GM12878 (cell line): ENCODE measurements at regions not wholly inside any gene's neighbourhood (a gene's known extent, or its start where the extent isn't known, plus 50 kb on each side); places are given as distances from the start of the nearest gene placed in this dataset.

Experiments
- ATAC-seq: fragments of 200-7000 bp; cut with Tn5 transposase; 3 replicates; pipeline ENCODE4 v1.9.1; 2020; ENCODE audit warnings: mild to moderate bottlenecking, moderate library complexity
- BruUV-seq: library from RNA; stranded (reverse); fragments of 400-500 nt; replicated peaks from 2 replicates; lab custom pipeline; 2021; lab: Mats Ljungman, UMichigan
- CTCF ChIA-PET: fragments of 300-600 bp; sonication (Branson Sonifier 250); formaldehyde crosslinking; extraction: SDS; loops from one replicate; lab custom pipeline; 2021; ENCODE audit warnings: inconsistent platforms; lab: Yijun Ruan, JAX
- POLR2A ChIA-PET: fragments of 350-600 bp; formaldehyde crosslinking; extraction: SDS; loops from one replicate; lab custom pipeline; 2021; ENCODE audit warnings: inconsistent platforms; lab: Charles Lee
- RAD21 ChIA-PET: fragments of 300-600 bp; sonication (Branson Sonifier 250); formaldehyde crosslinking; loops from one replicate; lab custom pipeline; 2023; ENCODE audit warnings: antibody characterized with exemption; ENCODE audit not compliant: unreplicated experiment; lab: Charles Lee
- SMC1A ChIA-PET: fragments of 300-600 bp; sonication (Branson Sonifier 250); formaldehyde crosslinking; loops from one replicate; lab custom pipeline; 2023; ENCODE audit not compliant: unreplicated experiment, uncharacterized antibody; lab: Charles Lee
- DNase-seq: peaks from one replicate; pipeline ENCODE4 v3.0.0-alpha.2; 2011; ENCODE audit warnings: low read depth, low spot score
- FAIRE-seq: peaks from 3 replicates; lab custom pipeline; 2011; peaks lifted over from hg19 to GRCh38; lab: Jason Lieb, UNC
- H2AFZ ChIP-seq: 2 replicates; pipeline ENCODE4 v1.6.0; 2011; ENCODE audit warnings: low read depth, low read length, control low read depth; ENCODE audit not compliant: control insufficient read depth
- H3K27ac ChIP-seq: 2 replicates; pipeline ENCODE4 v1.5.1; 2011; ENCODE audit warnings: control low read depth; ENCODE audit not compliant: control insufficient read depth, insufficient read depth
- H3K27me3 ChIP-seq, 2 experiments: replicated peaks in 1 of 2; 2 replicates each; pipeline versions ENCODE4 v1.6.0 to v1.6.1; 2011; ENCODE audit warnings: low read length in 1 of 2; ENCODE audit not compliant: control insufficient read depth in 2 of 2, insufficient read depth in 2 of 2
- H3K36me3 ChIP-seq, 2 experiments: 2 replicates each; pipeline ENCODE4 v1.5.1; 2011; ENCODE audit warnings: low read length in 1 of 2; ENCODE audit not compliant: control insufficient read depth in 2 of 2, insufficient read depth in 2 of 2
- H3K4me1 ChIP-seq: 2 replicates; pipeline ENCODE4 v1.6.1; 2011; ENCODE audit warnings: mild to moderate bottlenecking, low read length, moderate library complexity, mixed read lengths; ENCODE audit not compliant: control insufficient read depth, insufficient read depth
- H3K4me2 ChIP-seq: 2 replicates; pipeline ENCODE4 v1.6.0; 2011; ENCODE audit warnings: control low read depth; ENCODE audit not compliant: control insufficient read depth, insufficient read depth
- H3K4me3 ChIP-seq: fragments of 200-600 bp; sonication (generic); 2 replicates; pipeline ENCODE4 v1.5.1; 2016
- H3K79me2 ChIP-seq: 2 replicates; pipeline ENCODE4 v1.6.0; 2011; ENCODE audit warnings: low read length; ENCODE audit not compliant: control insufficient read depth, insufficient read depth
- H3K9ac ChIP-seq: 2 replicates; pipeline ENCODE4 v1.8.0; 2011; ENCODE audit warnings: low read length, control low read depth, mixed read lengths; ENCODE audit not compliant: control insufficient read depth, insufficient read depth
- H3K9me3 ChIP-seq: replicated peaks from 3 replicates; pipeline ENCODE4 v1.5.1; 2011; ENCODE audit warnings: mild to moderate bottlenecking, low read length; ENCODE audit not compliant: control insufficient read depth, insufficient read depth
- H4K20me1 ChIP-seq: 2 replicates; pipeline ENCODE4 v1.6.0; 2011; ENCODE audit not compliant: control insufficient read depth, insufficient read depth
- ATF7 ChIP-seq: fragments of 450-650 bp; IDR thresholded peaks from 2 replicates; pipeline ENCODE4 v1.6.1; 2016; ENCODE audit warnings: low read depth, mild to moderate bottlenecking
- BCL3 ChIP-seq: IDR thresholded peaks from 2 replicates; pipeline ENCODE4 v1.6.1; 2011; ENCODE audit warnings: borderline replicate concordance, low read depth, mild to moderate bottlenecking, moderate library complexity, low read length; ENCODE audit not compliant: insufficient read depth, poor library complexity, severe bottlenecking
- BRCA1 ChIP-seq: IDR thresholded peaks from 2 replicates; pipeline ENCODE4 v1.6.1; 2011; ENCODE audit warnings: low read depth, low read length, improper control_type of control experiment
- CUX1 ChIP-seq: IDR thresholded peaks from 2 replicates; pipeline ENCODE4 v1.6.1; 2012; ENCODE audit warnings: improper control_type of control experiment, low read depth, low read length; ENCODE audit not compliant: insufficient replicate concordance
- KAT2A ChIP-seq: conservative IDR thresholded peaks from 2 replicates; pipeline ENCODE4 v1.6.1; 2011; ENCODE audit warnings: low read depth, low read length; ENCODE audit not compliant: control insufficient read depth
- MEF2A ChIP-seq: IDR thresholded peaks from 2 replicates; pipeline ENCODE4 v1.6.1; 2011; ENCODE audit warnings: low read depth, mild to moderate bottlenecking, low read length, moderate library complexity; ENCODE audit not compliant: insufficient read depth
- NBN ChIP-seq: fragments of 450-650 bp; IDR thresholded peaks from 2 replicates; pipeline ENCODE4 v1.6.1; 2016
- NR2F1 ChIP-seq: fragments of 450-650 bp; conservative IDR thresholded peaks from 2 replicates; pipeline ENCODE4 v1.6.1; 2017; ENCODE audit warnings: mild to moderate bottlenecking
- PBX3 ChIP-seq: IDR thresholded peaks from 2 replicates; pipeline ENCODE4 v1.6.1; 2011; ENCODE audit warnings: mild to moderate bottlenecking, low read depth, low read length, moderate library complexity; ENCODE audit not compliant: insufficient replicate concordance
- RCOR1 ChIP-seq: conservative IDR thresholded peaks from 2 replicates; pipeline ENCODE4 v1.6.1; 2012; ENCODE audit warnings: low read depth, low read length, improper control_type of control experiment
- SIX5 ChIP-seq: IDR thresholded peaks from 2 replicates; pipeline ENCODE4 v1.6.1; 2011; ENCODE audit warnings: mild to moderate bottlenecking, low read depth, low read length, moderate library complexity; ENCODE audit not compliant: severe bottlenecking
- SKIL ChIP-seq: fragments of 450-650 bp; IDR thresholded peaks from 2 replicates; pipeline ENCODE4 v1.6.1; 2017; ENCODE audit warnings: mild to moderate bottlenecking, low read depth, inconsistent platforms; ENCODE audit not compliant: poor library complexity, severe bottlenecking
- USF1 ChIP-seq: IDR thresholded peaks from 2 replicates; pipeline ENCODE4 v1.6.1; 2011; ENCODE audit warnings: borderline replicate concordance, low read depth, mild to moderate bottlenecking, moderate library complexity, mixed read lengths, low read length; ENCODE audit not compliant: insufficient read depth; ENCODE audit errors: extremely low read length
- WGBS: methylation state at CpG from one replicate; pipeline ENCODE4 v1.1.6; 2016; ENCODE audit warnings: low lambda C conversion rate; ENCODE audit not compliant: insufficient replicate concordance, insufficient coverage; ENCODE audit errors: missing lambda C conversion rate; 5-methylcytosine and 5-hydroxymethylcytosine counted together
- in situ Hi-C: fragments of 300-500 bp; cut with MboI; formaldehyde crosslinking; loops from 9 replicates; pipeline ENCODE4 v1.14.3; 2018; ENCODE audit warnings: mixed read lengths
- intact Hi-C: fragments of 100-400 bp; cut with micrococcal nuclease; formaldehyde crosslinking; loops from one replicate; pipeline ENCODE4 v1.14.2; 2022; ENCODE audit not compliant: unreplicated experiment

- intact Hi-C loops = no loop called here
- no peak for ATAC-seq
- no peak for DNase-seq
- no peaks in the 10 kb centered on the region for H3K9me3 ChIP-seq
- no peak for FAIRE-seq
- POLR2A ChIA-PET = no interaction called here
- no peaks in the 10 kb centered on the region for H3K79me2 ChIP-seq
- no TSS peak for BruUV-seq
- WGBS = 32% methylated on average over 1 of the region's 1 CpG
- H4K20me1 ChIP-seq = no peaks in the 10 kb centered on the region
- CTCF ChIA-PET = no interaction called here
- in situ Hi-C loops = no loop called here
- no peaks in the 10 kb centered on the region for H3K36me3 ChIP-seq
- H3K27me3 ChIP-seq = no peaks in the 10 kb centered on the region
- RAD21 ChIA-PET = no interaction called here
- no peak overlapping the region for H3K4me2 ChIP-seq
- H3K9ac ChIP-seq = no peak overlapping the region
- SMC1A ChIA-PET = interaction anchor here (0.6 kb wide), 1 partner anchor 1211 kb away, joined by 3 read pairs; no protein-coding TSS in a partner anchor
- H3K4me3 ChIP-seq = no peak overlapping the region
- no peak overlapping the region for H3K27ac ChIP-seq
- no peak overlapping the region for H2AFZ ChIP-seq
- H3K4me1 ChIP-seq = no peaks in the 10 kb centered on the region
- TF ChIP-seq CUX1 = no peak
- TF ChIP-seq NR2F1 = no peak
- TF ChIP-seq MEF2A = no peak
- no peak for TF ChIP-seq BRCA1
- TF ChIP-seq KAT2A = no peak
- no peak for TF ChIP-seq RCOR1
- no peak for TF ChIP-seq NBN
- TF ChIP-seq USF1 = no peak
- TF ChIP-seq ATF7 = no peak
- no peak for TF ChIP-seq SIX5
- TF ChIP-seq PBX3 = no peak
- no peak for TF ChIP-seq BCL3
- no peak for TF ChIP-seq SKIL
These were observed 892.6 kb upstream of the FRG1 start for GRCh38 chr4:189048119-189048518.
